GM18909 (cell line): ENCODE measurements at regions not wholly inside any gene's neighbourhood (a gene's known extent, or its start where the extent isn't known, plus 50 kb on each side); places are given as distances from the start of the nearest gene placed in this dataset.

Experiments used
- ATAC-seq: cut with Tn5 transposase; IDR thresholded peaks from one replicate; pipeline ENCODE4 v1.9.1; 2021; ENCODE audit warnings: mild to moderate bottlenecking; ENCODE audit not compliant: unreplicated experiment, poor library complexity

DNA sequence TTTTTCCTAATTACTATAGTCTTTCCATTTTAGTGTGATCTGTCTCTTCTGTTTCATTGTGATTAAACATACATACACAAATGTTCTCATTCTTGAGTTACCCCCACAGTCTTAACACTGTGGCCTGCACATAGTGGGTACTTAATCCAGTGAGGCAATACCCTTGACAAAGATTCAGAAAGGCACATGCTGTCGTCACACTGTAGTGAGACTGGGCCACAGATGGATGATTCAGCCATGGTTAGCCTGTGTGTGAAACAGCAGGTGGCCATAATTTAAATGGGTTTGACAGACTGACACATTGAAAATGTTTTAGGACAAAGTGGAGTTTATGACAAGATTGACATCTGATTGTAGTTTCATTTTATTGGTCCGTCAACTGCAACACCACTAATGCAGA, 313.1 kb downstream of the C11orf87 start:
- ATAC-seq: no peak

DNA sequence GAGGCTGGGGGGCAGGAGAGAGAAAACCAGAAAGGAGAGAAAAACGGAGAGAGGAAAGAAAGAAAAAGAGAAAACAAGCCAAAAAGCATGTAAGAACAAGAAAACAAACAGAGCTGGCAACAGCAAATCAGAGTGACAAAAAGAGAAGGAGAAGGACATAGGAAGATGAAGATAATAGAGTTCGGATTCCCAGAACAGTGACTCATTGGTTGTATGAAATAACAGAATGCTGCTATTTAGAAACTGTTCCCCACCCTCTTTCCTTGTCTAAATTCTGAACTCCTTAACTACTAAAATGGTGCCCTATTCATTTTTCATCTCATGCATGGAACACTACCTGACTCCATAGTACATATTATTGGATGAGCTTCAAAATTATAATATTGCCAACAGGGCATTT, 317.4 kb downstream of the C11orf87 start:
- no peak for ATAC-seq

DNA sequence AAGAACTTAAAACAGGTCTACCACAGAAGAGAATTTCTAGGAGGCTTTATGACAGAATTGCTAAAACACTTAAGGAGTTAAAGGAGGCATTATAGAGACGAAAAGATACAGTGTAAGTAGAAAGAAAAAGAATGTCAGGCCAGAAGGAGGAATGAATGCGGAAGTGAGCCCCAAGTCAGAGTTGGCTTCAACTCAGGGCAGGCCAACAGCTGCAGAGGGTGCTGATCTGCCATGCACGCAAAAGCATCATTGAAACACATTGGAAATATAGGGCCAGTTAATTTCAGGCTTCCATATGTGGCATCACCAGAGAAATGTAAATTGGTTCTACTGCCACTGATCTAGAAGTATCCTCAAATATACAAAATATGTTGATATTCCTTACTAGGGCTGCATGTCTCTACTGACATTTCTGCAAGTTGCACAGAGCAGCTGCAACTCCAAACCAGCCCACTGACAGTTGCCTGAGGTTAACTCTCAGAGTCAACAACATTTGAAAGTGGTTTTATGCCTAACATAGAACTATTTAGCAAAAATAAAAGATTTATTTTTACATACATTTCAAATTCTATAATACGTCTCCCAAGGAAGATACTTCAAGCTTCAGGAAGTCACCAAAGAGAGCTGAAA, 324.1 kb downstream of the C11orf87 start:
- ATAC-seq: no peak

DNA sequence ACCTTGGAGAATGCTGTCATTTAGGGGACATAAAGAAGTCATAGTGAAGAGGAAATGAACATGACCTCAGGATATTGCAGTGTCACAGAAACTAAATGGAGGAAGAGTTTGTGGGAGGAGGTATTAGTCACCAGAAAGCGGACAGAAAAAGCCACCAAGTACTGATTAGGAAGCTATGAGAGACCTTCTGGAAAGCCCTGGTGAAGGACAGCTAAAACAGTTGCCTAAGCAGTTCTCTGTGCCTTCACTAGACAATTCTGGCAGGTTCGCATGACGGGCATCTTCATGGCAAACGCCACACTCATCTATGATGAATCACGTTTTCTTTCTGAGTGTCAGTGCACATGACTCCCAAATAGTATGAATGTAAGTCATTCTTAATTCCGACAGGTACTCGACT, 325.8 kb downstream of the C11orf87 start:
- ATAC-seq: peak; percentile 53

DNA sequence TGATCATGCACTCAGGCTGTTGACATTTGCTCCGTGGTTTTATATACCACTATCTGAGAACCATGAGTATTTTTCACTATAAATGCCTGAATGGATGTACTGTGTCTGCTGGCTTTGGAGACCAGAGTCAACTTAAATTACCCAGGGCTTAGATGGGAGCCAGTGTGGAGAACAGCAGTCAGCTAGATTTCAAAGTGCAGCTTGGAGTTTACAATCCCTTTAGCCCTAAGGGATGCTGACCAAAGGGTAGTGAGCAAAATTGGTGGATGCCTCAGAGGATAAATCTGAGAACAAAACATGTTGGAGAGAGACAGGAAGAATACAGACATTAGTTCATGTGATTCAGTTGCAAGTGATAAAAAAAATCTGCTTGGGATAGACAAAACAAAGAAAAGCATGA, 327.5 kb downstream of the C11orf87 start:
- ATAC-seq: no peak

DNA sequence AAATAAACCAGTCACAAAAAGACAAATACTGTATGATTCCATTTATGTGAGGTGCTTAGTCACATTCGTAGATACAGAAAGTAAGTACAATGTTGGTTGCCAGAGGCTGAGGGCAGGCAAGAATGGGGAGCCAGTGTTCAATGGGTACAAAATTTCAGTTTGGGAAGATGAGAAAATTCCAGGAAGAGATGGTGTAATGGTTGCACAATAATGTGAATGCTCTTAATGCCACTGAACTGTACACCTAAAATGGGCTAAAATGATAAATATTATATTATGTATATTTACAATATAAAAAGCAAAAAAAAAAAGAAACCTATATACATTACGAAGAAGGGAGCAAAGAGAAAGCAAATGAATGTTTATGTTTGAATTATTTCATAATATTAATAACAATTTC, 329.0 kb downstream of the C11orf87 start:
- ATAC-seq: no peak

DNA sequence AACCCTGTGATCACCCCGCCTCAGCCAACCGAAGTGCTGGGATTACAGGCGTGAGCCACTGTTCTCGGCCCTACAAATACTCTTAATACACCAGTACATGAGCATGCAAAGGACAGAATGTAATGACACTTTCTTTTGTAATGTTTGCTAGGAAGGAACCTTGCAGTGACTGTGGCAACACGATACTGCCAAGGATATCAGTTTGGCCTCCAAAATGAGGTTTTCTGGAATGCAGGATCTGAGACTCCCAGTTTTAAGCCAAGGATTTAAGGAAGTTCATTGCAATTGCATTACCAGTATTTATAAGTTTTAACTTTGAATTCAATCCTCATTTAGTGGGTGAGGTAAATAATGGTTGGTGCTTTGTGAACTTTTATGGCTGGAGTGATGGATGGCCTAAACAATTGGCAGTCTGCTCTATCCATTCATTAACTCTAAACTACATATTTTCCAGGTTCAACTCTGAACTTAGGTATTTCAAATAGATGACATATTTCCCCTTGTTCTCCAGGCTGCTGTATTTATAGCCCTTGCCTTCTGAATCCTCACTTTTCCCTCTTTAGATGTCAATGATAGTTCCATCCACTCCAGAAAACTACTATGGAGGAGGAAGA, 330.3 kb downstream of the C11orf87 start:
- ATAC-seq: no peak

DNA sequence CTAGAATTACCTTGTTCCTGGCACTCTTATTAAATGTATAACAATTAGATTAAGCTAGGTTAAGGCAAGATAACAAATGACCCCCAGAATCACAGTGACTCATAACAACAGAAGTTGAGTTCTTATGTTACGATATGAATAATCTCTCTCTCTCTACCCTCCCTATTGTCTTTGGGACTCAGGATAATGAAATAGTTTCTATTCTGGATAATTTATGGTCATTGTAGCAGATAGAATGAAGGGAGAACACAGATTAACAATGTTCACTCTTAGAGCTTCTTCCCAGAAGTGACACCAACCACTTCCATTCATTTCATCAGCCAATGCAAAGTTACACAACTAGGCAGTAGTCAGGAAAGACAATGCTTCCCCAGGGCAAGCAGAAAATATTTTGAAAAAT, 334.5 kb downstream of the C11orf87 start:
- no peak for ATAC-seq

DNA sequence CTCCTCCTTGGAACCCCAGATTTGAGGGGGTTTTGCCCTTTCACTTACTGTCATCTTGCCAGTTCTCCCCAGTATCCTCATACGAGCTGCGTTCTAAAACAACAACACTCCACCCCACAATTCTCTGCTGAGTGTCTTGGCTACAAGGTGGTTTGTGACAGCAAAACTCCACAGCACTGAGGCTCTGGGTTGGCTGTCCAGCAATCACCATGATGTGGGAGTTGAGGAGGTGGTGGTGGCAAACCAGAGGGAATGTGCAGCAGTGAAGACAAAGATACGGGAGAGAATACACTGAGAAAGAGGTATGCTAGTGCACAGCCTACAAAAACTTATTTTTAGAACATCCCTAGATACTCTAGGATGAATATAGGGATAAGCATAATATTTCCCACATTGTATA, 335.0 kb downstream of the C11orf87 start:
- ATAC-seq: no peak

DNA sequence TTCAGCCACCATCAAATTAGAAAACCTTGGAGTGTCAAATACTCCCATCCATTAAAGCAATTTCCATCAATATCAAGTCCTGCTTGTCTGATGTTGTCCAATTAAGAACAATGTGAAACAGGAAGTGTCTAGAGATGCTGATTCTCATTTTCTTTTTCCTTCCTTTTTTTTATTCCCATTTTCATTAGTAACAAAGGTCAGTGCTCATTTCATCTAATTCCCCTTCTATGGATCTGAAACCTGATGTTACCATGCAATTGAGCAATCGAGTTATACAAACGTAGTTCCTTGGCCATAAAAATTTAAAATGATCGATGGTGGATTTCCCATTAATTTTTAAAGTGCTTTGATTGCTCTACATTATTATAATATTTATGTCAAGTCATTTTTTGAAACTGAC, 330.6 kb upstream of the ZC3H12C start:
- no peak for ATAC-seq

DNA sequence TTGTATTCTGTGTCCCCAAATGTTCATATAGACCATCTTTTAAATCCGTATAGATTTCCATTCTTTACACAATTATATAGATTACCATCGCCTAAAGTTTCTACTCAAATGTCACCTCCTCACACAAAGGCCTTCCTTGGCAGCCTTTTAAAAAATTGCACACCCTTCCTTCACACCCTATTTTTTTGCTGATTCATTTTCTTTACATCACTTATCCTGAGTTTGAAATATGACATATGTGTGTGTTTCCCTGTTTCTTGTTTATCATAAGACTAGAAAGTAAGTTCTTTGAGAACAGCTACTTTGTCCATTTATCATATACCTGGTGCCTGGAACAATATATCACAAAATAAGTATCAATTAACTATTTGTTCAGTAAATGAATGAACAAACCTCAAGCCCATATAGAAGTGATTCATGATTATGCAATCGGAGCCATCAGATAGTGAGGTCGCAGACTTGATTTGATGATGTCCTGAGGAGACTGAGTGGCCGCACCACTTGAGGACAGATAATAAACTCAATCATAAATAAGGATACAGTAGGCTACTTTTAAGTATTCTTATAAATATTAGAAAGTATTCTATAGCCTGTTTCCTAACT, 327.4 kb upstream of the ZC3H12C start:
- ATAC-seq: no peak

DNA sequence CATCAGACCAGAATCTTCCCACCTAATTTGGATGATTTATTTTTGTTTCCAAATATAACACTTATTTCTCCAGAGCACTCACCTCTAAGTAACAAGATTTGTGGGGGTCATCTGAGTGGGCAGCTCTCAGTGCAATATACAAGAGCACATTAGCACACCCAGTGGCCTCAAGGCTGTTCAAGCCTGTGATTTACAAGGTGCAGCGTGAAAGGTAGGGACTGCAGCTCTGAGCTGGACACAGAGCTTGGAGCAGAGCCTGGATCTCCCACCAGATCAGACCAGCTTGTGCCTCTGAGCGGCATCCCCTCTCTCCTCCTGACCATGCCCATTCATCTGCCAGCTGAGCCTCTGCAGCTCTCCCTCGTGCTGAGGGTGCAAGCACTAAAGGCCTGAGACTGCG, 323.3 kb upstream of the ZC3H12C start:
- ATAC-seq: no peak

DNA sequence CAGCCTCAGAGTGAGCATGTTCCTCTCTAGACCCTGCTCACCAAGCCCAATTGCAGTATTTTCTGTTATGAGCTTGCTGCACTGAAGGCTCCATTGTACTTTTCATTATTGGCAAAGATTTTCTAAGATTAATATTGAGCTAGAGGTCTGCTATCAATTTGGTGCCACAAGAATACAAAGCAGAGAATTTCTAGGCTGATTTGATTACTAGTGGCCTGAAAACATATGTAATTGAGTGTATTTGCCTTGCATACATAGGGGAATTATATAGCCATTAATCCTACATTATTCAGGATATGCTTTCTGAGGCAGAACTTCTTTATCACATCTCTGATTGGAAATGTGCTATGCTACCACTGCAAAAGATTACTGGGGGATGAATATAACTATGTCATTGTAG, 322.9 kb upstream of the ZC3H12C start:
- no peak for ATAC-seq

DNA sequence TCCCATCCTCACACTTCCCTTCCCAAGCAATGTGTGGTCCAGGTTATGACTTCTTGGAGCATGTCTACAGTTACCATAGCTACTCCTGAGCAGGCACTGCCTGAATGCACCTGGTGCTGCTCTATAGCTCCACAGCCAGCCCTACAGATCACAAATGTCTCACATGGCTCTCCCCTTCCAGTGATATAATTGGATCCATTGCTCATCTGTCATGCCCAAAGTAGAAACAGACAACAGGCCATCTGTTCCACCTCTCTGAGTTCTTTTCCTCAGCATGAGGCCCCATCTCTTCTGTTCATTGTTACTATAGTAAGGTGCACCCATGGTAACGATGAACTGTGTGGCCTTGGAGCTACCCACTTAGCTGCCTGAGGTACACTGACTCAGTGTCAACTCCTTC, 320.3 kb upstream of the ZC3H12C start:
- no peak for ATAC-seq

DNA sequence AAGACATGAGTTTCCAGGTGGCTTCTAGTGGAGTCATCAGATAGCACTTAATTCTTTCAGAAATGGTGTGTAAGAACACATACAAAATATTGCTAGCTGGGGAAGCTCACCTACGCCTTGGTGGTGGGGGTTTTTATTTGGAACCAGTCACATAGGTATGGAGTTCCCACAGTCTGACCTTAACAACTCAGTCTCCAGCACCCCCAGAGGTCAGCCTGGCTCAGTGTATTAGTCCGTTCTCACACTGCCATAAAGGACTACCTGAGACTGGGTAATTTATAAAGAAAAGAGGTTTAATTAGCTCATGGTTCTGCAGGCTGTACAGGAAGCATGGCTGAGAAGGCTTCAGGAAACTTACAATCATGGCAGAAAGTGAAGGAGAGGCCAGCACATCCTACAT, 317.5 kb upstream of the ZC3H12C start:
- no peak for ATAC-seq

DNA sequence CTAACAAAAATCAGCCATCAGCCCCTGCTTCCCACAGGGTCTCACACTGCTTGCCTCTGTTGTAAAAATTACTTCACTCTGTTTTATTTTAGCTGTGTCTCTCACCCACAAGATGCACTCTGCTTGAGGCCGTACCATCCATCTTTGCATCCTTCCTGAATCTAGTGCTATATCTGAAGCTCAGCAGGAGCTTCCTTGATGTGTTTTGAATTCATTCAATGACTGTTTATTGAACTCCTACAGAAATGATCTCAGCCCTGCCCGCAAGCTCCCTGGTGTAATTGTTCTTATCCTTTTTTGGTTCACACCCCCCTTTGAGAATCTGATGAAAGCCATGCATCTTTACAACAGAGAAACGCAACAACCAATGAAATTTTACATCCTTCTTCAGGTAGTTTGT, 310.2 kb upstream of the ZC3H12C start:
- ATAC-seq: no peak

DNA sequence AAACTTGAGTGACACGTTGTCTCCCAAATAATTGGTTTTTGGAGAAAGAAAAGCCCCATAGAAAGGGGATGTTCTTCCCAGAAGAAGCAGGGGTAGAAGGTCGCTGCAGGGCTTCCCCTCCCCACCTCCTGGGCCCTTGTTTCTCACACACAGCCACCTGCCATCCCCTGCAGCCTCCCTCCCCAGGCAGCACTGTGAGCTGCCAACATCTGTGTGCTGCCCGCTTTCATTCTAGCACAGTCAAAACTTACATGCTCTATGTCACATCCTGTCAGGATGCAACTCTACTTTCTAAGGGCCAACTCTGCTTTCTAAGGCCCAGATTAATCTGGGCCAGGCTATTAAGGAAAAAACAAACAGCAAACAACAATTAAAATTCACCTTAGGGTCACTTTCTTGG, 309.4 kb upstream of the ZC3H12C start:
- ATAC-seq: peak; percentile 99

DNA sequence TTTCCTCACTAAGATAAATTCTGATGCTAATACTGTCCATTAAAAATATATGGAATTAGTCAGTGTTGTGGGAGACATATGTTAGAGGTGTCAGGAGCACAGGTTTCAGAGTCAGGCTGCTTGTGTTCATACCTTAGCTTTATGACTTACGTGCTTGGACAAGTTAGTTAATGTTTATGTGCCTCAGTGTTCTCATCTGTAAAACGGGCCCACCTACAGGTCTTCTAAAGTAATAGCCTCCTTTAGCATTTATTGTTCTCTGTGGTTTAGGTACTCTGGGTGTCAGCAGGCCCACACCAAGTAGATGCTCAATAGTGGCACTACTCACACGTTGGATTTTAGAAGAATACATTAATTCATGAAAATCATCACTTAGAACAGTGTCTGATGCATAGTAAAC, 308.7 kb upstream of the ZC3H12C start:
- no peak for ATAC-seq

DNA sequence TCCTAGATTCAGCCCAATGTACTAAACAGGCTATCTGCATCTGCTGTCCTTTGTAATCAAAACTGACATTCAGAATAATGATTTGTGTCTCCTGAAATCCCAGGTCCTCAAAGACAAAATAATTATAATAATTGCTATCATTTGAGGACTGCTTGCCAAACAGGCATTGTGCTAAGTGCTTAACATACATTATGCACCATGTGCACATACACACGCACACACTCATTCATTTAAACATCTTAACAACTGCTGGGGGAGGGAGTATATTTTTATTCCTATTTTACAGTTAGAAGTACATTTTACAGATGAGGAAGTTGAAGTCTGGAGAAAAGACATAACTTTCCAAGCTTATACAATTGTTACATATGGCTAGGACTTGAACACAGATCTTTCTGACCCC, 308.0 kb upstream of the ZC3H12C start:
- ATAC-seq: no peak

DNA sequence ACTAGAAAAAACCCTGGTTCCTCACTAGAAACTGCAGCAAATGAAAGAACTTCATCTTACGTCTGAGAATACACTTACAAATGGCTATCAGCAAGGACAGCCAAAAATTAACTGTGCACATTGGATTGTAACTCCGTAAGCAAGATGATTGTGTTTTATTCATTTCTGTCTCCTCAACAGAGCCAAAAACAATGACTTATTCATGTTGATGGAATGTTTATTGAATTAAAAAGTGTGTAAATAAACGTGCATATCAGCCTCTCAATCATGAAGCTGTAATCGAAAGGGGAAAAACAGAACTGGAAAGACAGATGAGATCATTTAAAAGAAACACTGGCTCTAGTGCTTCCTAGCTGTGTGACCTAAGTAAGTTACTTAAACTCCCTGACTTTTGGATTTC, 307.5 kb upstream of the ZC3H12C start:
- ATAC-seq: no peak

DNA sequence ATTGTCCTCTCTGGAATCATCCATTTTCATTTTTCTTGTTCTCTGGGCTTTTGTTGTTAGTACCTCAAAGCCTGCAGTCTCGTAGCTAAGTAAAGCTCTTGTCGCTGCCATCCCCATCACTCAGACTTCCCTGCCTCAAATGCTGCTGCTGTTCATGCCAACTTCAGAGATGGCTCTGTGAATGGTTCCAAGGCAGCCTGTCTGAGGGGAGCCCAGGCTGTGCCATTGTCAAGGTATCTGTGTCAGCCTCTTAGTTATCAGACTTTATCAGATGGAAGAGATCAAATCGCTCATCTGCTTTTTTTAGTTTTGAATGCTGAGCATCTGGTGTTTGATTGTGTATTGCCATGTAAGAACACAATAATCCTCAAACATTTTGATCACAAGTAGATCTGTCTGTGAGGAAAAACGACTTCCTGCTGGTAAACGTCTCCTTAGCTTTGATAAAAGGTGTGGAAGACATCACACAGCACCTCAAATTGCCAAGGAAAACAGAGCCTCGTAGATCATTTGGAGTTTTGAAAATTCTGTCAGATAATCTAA, 304.2 kb upstream of the ZC3H12C start:
- ATAC-seq: no peak

DNA sequence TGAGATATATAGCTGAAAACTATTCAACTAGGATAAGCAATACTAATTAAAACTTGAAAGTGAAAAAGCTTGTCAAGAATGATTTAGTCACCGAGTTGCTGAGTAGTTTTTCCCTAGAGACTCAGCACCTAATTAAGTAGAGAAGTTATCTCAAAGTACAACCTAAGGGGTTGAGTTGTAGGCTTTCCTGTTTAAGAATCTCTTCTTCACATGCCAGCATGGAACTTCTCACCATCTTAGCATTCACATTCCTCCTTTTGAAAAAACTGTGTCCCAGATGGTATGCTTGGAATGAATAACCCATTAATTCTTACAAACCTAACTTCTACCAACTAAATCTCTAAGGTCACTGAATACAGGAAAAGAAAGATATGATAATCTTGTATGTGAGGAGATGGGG, 303.3 kb upstream of the ZC3H12C start:
- ATAC-seq: no peak
